ENCODE measurements at regions not wholly inside any gene's neighbourhood (a gene's known extent, or its start where the extent isn't known, plus 50 kb on each side); places are given as distances from the start of the nearest gene placed in this dataset.

DNA sequence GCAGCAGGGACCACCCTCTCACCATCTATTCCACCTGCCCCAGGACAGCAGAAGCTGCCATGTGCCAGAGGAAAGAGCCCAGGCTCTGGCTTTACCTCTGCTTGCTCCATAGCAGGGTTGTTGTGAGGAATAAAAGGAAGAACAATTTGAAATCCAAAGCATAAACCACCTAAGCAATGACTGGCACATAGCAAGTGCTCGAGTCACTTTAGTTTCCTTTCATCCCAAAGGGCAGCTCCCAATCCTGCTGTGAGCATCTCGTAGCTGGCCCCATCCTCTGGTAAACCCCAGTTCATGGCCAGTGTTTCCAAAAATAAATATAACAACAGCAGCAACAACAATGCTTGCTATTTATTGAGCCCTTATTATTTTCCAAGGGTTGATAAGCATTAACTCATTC, 923.5 kb downstream of the EPHA4 start:
- TF ChIP-seq, protein P1, sequence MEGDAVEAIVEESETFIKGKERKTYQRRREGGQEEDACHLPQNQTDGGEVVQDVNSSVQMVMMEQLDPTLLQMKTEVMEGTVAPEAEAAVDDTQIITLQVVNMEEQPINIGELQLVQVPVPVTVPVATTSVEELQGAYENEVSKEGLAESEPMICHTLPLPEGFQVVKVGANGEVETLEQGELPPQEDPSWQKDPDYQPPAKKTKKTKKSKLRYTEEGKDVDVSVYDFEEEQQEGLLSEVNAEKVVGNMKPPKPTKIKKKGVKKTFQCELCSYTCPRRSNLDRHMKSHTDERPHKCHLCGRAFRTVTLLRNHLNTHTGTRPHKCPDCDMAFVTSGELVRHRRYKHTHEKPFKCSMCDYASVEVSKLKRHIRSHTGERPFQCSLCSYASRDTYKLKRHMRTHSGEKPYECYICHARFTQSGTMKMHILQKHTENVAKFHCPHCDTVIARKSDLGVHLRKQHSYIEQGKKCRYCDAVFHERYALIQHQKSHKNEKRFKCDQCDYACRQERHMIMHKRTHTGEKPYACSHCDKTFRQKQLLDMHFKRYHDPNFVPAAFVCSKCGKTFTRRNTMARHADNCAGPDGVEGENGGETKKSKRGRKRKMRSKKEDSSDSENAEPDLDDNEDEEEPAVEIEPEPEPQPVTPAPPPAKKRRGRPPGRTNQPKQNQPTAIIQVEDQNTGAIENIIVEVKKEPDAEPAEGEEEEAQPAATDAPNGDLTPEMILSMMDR (IDR thresholded peaks at IDR 0.05; ENCODE audit: insufficient read depth, low read depth, low read length) = no peak
- Histone ChIP-seq H3K27me3 (ENCODE audit: control insufficient read depth, insufficient read depth, low read length) (no peaks in the 10 kb centered on the region), H3K36me3 (ENCODE audit: control insufficient read depth, insufficient read depth, low read length) (no peaks in the 10 kb centered on the region), H3K4me3 (ENCODE audit: low read depth, low read length) (no peak overlapping the region)
- ChIA-PET POLR2A (no interaction called here), CTCF (interaction anchor here (1.2 to 1.7 kb wide), 2 partner anchors 11 to 24 kb away, joined by 3 to 5 read pairs; no protein-coding TSS in a partner anchor)
- DNase-seq (ENCODE audit: low read depth) = no peak

DNA sequence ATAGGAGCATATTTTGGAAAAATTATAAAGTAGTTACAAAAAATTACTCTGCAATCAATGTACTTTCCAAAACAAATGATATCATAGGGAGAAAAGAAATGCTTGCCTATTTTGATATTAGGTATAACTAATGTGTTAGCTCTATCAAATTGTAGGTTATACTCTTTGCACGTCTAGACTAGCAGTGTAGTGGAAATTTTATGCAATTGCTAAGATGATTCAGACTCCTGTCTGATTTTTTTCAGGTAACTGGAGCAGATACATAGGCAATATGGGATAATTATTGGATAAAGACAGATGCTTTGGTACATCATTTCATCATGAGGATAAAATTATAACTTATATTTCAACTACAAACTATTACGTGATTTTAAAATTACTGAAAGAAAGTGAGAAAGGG, 918.3 kb downstream of the EPHA4 start:
- no peak overlapping the region for H3K4me3 ChIP-seq (ENCODE audit: low read depth, low read length)
- CTCF ChIA-PET = no interaction called here
- POLR2A ChIA-PET = no interaction called here
- no peaks in the 10 kb centered on the region for H3K36me3 ChIP-seq (ENCODE audit: control insufficient read depth, insufficient read depth, low read length)
- no peak for DNase-seq (ENCODE audit: low read depth)
- H3K27me3 ChIP-seq (ENCODE audit: control insufficient read depth, insufficient read depth, low read length) = no peaks in the 10 kb centered on the region
- TF ChIP-seq, protein P1 (IDR thresholded peaks at IDR 0.05; ENCODE audit: insufficient read depth, low read depth, low read length) = no peak

DNA sequence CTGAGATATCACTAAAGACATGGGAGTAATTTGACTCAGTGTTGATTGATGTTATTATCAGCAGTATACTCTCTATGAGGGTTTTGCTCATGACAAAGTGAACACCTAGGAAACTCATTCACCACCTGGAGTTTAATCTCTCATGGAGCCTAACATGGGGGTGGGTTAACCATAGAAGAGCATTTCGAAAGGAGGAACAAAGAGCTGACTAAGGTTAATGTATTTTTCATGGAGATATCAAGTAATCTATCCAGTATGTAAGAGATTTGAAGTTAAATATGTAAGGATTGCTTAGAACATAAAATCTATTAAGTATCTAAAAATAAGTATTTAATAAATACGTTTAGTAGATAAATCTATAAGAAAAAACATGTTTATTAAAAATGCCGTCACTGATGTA, 917.8 kb downstream of the EPHA4 start:
- Histone ChIP-seq H3K4me3 (ENCODE audit: low read depth, low read length) (no peak overlapping the region), H3K36me3 (ENCODE audit: control insufficient read depth, insufficient read depth, low read length) (no peaks in the 10 kb centered on the region), H3K27me3 (ENCODE audit: control insufficient read depth, insufficient read depth, low read length) (no peaks in the 10 kb centered on the region)
- TF ChIP-seq, protein P1 (IDR thresholded peaks at IDR 0.05; ENCODE audit: insufficient read depth, low read depth, low read length) = no peak
- POLR2A ChIA-PET = no interaction called here
- no peak for DNase-seq (ENCODE audit: low read depth)
- CTCF ChIA-PET = no interaction called here

DNA sequence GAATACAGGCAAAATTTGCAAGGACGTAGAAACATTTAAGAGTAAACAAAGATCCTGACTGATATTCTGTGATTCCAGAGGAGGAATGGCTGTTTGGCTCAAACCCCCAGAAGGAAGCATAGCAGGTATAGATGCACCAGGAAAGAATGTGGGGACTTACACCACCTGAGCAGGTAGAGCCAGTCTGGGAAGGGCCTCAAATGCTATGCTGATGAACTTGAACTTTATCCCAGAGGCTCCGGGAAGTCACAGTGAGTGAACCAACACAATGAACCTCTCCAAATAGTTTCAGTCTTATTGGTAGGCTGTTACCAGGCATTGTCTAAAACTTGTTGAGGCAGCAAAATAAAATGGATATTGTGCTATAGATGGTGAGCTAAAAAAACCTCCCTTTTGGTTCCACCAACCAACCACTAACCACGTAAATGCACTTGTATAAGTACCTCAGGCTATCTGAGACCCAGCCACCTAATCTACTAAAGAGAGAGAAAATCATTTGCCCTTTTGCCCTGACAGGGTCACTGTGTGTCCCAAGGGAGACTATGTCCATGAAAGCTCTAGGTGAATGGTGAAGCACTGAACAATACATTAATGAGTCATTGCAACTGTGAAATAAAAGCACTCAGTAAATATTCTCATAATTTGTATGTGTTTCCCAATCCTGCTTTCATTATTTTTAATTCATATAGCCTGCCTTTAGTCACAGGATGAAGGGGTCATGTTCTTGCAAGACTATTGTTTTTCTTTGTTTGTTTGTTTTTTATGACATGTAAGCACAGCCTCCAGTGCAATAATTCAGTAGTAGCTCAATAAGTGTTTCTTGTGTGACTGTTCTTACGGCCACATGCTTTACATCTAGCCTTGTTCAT, 911.6 kb downstream of the EPHA4 start:
- TF ChIP-seq, protein P1 (IDR thresholded peaks at IDR 0.05; ENCODE audit: insufficient read depth, low read depth, low read length) = no peak
- ChIA-PET POLR2A (no interaction called here), CTCF (interaction anchor here (0.6 to 1.4 kb wide), 2 partner anchors 15 to 16 kb away, joined by 3 read pairs; no protein-coding TSS in a partner anchor)
- no peaks in the 10 kb centered on the region for H3K27me3 ChIP-seq (ENCODE audit: control insufficient read depth, insufficient read depth, low read length)
- no peaks in the 10 kb centered on the region for H3K36me3 ChIP-seq (ENCODE audit: control insufficient read depth, insufficient read depth, low read length)
- no peak overlapping the region for H3K4me3 ChIP-seq (ENCODE audit: low read depth, low read length)
- no peak for DNase-seq (ENCODE audit: low read depth)

DNA sequence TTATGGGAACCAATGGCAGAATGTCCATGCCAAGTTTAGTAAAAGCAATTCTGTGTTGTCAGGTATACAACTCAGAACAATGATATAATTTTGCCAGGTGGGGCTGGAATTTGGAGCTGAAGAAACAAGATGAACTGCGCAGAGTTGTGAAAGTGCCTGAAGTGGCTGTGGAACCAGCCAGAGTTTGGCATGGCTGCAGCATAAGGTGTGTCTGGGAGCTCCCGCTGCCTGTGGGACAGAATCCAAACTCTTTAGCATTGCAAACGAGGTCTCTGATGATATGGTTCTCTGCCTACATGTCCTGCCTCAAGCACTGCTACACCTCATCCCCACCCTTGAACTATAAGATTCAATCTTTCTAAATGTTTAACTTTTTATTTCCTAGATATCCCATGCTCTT, 909.7 kb downstream of the EPHA4 start:
- no peaks in the 10 kb centered on the region for H3K36me3 ChIP-seq (ENCODE audit: control insufficient read depth, insufficient read depth, low read length)
- POLR2A ChIA-PET = no interaction called here
- H3K4me3 ChIP-seq (ENCODE audit: low read depth, low read length) = no peak overlapping the region
- CTCF ChIA-PET = interaction anchor here (0.6 kb wide), 1 partner anchor 8 kb away, joined by 3 read pairs; no protein-coding TSS in a partner anchor
- TF ChIP-seq, protein P1 (IDR thresholded peaks at IDR 0.05; ENCODE audit: insufficient read depth, low read depth, low read length) = no peak
- DNase-seq (ENCODE audit: low read depth) = no peak
- no peaks in the 10 kb centered on the region for H3K27me3 ChIP-seq (ENCODE audit: control insufficient read depth, insufficient read depth, low read length)
